ENCODE measurements at regions not wholly inside any gene's neighbourhood (a gene's known extent, or its start where the extent isn't known, plus 50 kb on each side); places are given as distances from the start of the nearest gene placed in this dataset.

DNA sequence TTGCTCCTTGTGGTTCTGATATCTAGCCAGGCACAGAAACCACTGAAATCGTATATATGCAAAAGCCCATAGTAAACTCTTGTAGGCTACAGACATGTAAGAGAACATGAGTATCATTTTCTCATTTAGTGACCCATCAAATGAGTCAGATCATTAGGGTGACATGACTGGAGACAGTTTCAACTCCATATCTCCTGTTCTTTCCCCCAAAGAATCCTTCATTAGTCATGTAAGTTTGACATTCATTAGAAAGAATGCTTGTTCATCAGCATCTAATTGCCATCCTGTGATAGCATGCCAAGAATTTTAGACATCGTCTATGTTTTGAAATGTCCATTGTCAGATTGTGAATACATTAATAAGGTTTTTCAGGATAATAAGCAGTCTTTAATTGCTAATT lies 264.9 kb upstream of the TPM1 start:
- intact Hi-C loops (cut with DNase I), result no loop called here
- Histone ChIP-seq H3K36me3 (replicated peaks in 1 of 2; ENCODE audit: insufficient read depth in 1 of 2, low read depth in 2 of 2) (no peaks in the 10 kb centered on the region), H3K4me1 (peaks cover 16% of the 10 kb centered on the region), H3K27me3 (no peaks in the 10 kb centered on the region), H3K9me3 (no peaks in the 10 kb centered on the region), H3K27ac (no peak overlapping the region), H3K4me3 (no peak overlapping the region)
- no peak for ATAC-seq
- WGBS, 2 donors, result 73 to 83% methylated on average over 2 of the region's 2 CpGs
- no peak for TF ChIP-seq POLR2A (IDR thresholded peaks at IDR 0.05)
- TF ChIP-seq, protein P1, sequence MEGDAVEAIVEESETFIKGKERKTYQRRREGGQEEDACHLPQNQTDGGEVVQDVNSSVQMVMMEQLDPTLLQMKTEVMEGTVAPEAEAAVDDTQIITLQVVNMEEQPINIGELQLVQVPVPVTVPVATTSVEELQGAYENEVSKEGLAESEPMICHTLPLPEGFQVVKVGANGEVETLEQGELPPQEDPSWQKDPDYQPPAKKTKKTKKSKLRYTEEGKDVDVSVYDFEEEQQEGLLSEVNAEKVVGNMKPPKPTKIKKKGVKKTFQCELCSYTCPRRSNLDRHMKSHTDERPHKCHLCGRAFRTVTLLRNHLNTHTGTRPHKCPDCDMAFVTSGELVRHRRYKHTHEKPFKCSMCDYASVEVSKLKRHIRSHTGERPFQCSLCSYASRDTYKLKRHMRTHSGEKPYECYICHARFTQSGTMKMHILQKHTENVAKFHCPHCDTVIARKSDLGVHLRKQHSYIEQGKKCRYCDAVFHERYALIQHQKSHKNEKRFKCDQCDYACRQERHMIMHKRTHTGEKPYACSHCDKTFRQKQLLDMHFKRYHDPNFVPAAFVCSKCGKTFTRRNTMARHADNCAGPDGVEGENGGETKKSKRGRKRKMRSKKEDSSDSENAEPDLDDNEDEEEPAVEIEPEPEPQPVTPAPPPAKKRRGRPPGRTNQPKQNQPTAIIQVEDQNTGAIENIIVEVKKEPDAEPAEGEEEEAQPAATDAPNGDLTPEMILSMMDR (IDR thresholded peaks at IDR 0.05), result no peak
- DNase-seq, result no peak

DNA sequence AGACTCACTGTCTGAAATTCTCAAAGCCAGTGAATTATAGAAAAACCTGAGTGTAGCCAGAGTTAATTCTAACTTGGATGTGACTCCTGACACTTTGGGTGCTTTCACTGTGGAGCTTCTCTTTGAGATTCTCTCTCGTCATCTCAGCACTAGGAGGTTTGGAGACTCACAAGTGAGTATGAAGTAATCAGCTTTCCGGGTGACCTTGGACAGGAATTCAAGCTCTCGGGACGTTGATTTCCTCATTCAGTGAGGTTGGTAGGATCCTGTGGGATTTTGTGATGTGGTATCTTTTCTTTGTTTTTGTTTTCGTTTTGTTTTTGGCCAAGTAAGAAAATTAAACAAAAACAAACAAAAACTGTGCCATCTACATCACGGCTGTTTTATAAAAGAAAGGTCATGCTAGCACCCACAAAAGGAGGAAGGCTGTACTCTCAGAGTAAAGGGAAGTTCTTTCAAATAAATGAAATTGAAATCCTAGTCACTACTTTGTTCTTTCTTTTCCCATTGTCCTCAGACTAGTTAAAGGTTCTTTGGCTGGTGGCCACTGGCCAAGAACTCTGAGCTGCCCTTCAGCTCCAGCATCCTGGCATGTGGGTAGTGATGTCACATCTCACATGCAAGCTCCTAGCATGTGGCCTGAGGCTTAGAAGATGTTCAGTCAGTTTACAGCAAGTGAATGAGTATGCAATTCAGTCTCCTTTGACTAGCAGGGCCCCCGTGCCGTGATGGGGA lies 263.3 kb upstream of the TPM1 start:
- TF ChIP-seq, protein P1 (IDR thresholded peaks at IDR 0.05), result no peak
- TF ChIP-seq POLR2A (IDR thresholded peaks at IDR 0.05), result no peak
- WGBS, 2 donors, result 45% methylated on average over 8 of the region's 8 CpGs
- Histone ChIP-seq H3K36me3 (replicated peaks in 1 of 2; ENCODE audit: insufficient read depth in 1 of 2, low read depth in 2 of 2) (no peaks in the 10 kb centered on the region), H3K9me3 (no peaks in the 10 kb centered on the region), H3K4me1 (peaks cover 22% of the 10 kb centered on the region), H3K27me3 (no peaks in the 10 kb centered on the region), H3K4me3 (no peak overlapping the region), H3K27ac (peak overlapping the region in 3 of 4 donors; percentile 17 to 60 (median 58))
- ATAC-seq (peak; percentile 25), DNase-seq (peak in 3 of 4 donors; percentile 24 to 49 (median 37))
- intact Hi-C loops (cut with DNase I), result no loop called here

DNA sequence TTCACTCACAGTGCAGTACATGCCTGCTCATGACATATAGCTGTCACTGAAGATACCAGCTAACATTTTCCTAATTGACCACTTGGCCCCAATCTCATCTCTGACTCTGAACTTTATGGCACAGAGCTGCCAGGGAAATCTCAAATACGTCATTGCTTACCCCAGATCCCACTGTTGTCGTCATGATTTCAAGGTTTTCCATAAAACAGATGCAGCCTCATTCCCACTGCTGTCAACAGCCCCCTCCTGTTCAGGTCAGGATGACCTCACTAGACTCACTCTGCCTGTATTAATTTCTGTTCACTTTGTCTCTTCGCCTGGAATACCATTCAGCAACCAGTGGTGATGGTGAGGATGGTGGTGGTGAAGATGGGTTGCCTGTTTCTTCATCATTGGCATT lies 262.6 kb upstream of the TPM1 start:
- TF ChIP-seq POLR2A (IDR thresholded peaks at IDR 0.05), result no peak
- TF ChIP-seq, protein P1 (IDR thresholded peaks at IDR 0.05), result no peak
- intact Hi-C loops (cut with DNase I), result no loop called here
- 92 to 96% methylated on average over 3 of the region's 3 CpGs for WGBS, 2 donors

DNA sequence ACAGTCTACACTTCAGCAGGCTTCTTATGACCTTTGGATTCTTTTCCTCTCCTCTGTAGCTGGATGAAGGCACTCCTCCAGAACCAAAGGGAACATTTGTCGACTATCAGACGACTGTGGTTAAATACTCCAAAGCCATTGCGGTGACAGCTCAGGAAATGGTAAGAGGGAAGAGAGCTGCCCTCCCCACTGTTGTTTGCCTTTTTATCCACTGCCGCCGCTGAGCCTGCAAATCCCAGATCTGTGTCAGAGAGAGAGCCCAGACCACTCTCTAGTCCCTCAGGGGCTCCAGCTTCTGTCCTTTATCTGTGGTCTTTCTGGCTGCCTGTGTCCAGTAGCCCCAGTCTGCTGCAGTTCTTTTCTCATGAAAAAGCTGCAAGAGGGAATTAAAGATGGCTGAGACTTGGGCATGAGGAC lies 261.5 kb upstream of the TPM1 start:
- DNase-seq, result peak in 1 of 4 donors; percentile 22
- Histone ChIP-seq H3K27me3 (no peaks in the 10 kb centered on the region), H3K4me3 (no peak overlapping the region), H3K9me3 (no peaks in the 10 kb centered on the region), H3K36me3 (replicated peaks in 1 of 2; ENCODE audit: insufficient read depth in 1 of 2, low read depth in 2 of 2) (no peaks in the 10 kb centered on the region), H3K4me1 (peaks cover 22% of the 10 kb centered on the region), H3K27ac (peak overlapping the region in 3 of 4 donors; percentile 5 to 58 (median 39))
- intact Hi-C loops (cut with DNase I), result no loop called here
- TF ChIP-seq, protein P1 (IDR thresholded peaks at IDR 0.05), result no peak
- no peak for TF ChIP-seq POLR2A (IDR thresholded peaks at IDR 0.05)
- WGBS, 2 donors, result 62 to 78% methylated on average over 5 of the region's 5 CpGs
- no peak for ATAC-seq

More for the DNA sequence above, 262.6 kb upstream of the TPM1 start:
- no peak for ATAC-seq
- H3K27me3 ChIP-seq, result no peaks in the 10 kb centered on the region
- no peaks in the 10 kb centered on the region for H3K9me3 ChIP-seq
- DNase-seq, result no peak
- no peaks in the 10 kb centered on the region for H3K36me3 ChIP-seq (replicated peaks in 1 of 2; ENCODE audit: insufficient read depth in 1 of 2, low read depth in 2 of 2)
- peak overlapping the region; percentile 0 to 60 (median 38) for H3K27ac ChIP-seq
- peaks cover 22% of the 10 kb centered on the region for H3K4me1 ChIP-seq
- no peak overlapping the region for H3K4me3 ChIP-seq

Measured in body of pancreas (tissue), 4 donors.